K562 (cell line): ENCODE measurements at regions not wholly inside any gene's neighbourhood (a gene's known extent, or its start where the extent isn't known, plus 50 kb on each side); places are given as distances from the start of the nearest gene placed in this dataset.

Experiments
- ATAC-seq: fragments of 200-7000 bp; cut with Tn5 transposase; 3 replicates; pipeline ENCODE4 v1.9.1; 2020; ENCODE audit warnings: moderate library complexity
- BruUV-seq: library from RNA; stranded (reverse); fragments of 400-500 nt; replicated peaks from 2 replicates; lab custom pipeline; 2021; lab: Mats Ljungman, UMichigan
- CTCF ChIA-PET: fragments of 300-600 bp; formaldehyde crosslinking; extraction: SDS; loops from one replicate; lab custom pipeline; 2021; ENCODE audit warnings: low intra/inter-chr PET ratio; lab: Yijun Ruan, JAX
- POLR2A ChIA-PET: fragments of 300-600, 350-650 bp; sonication (Branson Sonifier 250); formaldehyde crosslinking; extraction: SDS; loops from one replicate; lab custom pipeline; 2021; ENCODE audit warnings: antibody characterized with exemption, inconsistent platforms; lab: Yijun Ruan, JAX
- DNase-seq, 4 experiments: peaks; one replicate each; pipeline versions ENCODE4 v3.0.0 to v3.0.0-alpha.2; 2011 to 2018; ENCODE audit warnings: low spot score in 3 of 4, mixed read lengths in 3 of 4; ENCODE audit errors: extremely low read depth in 1 of 4
- FAIRE-seq: peaks from 2 replicates; lab custom pipeline; 2011; peaks lifted over from hg19 to GRCh38; lab: Jason Lieb, UNC
- H2AFZ ChIP-seq: 2 replicates; pipeline ENCODE4 v1.6.0; 2011; ENCODE audit warnings: low read depth, low read length, control low read depth, inconsistent platforms
- H3K27ac ChIP-seq: fragments of 200-600 bp; 3 replicates; pipeline ENCODE4 v1.8.0; 2011; ENCODE audit warnings: low read depth, mild to moderate bottlenecking, control low read depth, inconsistent platforms, low read length, moderate library complexity, mixed read lengths; ENCODE audit errors: extremely low read depth
- H3K27me3 ChIP-seq, 2 experiments: fragments of 300-600 bp in 1 of 2; 2 replicates in 1 of 2; 3 replicates in 1 of 2; pipeline versions ENCODE4 v1.6.0 to v1.8.0; 2011; ENCODE audit warnings: inconsistent platforms in 2 of 2, low read length in 2 of 2, mild to moderate bottlenecking in 1 of 2, mixed read lengths in 1 of 2, moderate library complexity in 1 of 2; ENCODE audit not compliant: control insufficient read depth in 2 of 2, insufficient read depth in 2 of 2
- H3K36me3 ChIP-seq: fragments of 300-600 bp; 3 replicates; pipeline ENCODE4 v1.8.0; 2011; ENCODE audit warnings: mild to moderate bottlenecking, low read length, inconsistent platforms; ENCODE audit not compliant: control insufficient read depth, insufficient read depth
- H3K4me1 ChIP-seq, 2 experiments: fragments of 200-600 bp in 1 of 2; replicated peaks in 1 of 2; 2 replicates in 1 of 2; 3 replicates in 1 of 2; pipeline versions ENCODE4 v1.5.1 to v1.8.0; 2011; ENCODE audit warnings: inconsistent platforms in 2 of 2, low read length in 2 of 2, mild to moderate bottlenecking in 1 of 2, mixed read lengths in 1 of 2, moderate library complexity in 1 of 2; ENCODE audit not compliant: control insufficient read depth in 2 of 2, insufficient read depth in 2 of 2
- H3K4me2 ChIP-seq: 2 replicates; pipeline ENCODE4 v1.6.1; 2011; ENCODE audit warnings: low read length, control low read depth, inconsistent platforms, mixed read lengths; ENCODE audit not compliant: insufficient read depth
- H3K4me3 ChIP-seq: fragments of 200-600 bp; sonication (generic), shearing (Covaris generic); 2 replicates; pipeline ENCODE4 v1.5.1; 2016; ENCODE audit warnings: control low read depth, inconsistent platforms
- H3K79me2 ChIP-seq: fragments of 200-600 bp; 3 replicates; pipeline ENCODE4 v1.8.0; 2011; ENCODE audit warnings: low read length, inconsistent platforms; ENCODE audit not compliant: control insufficient read depth, insufficient read depth
- H3K9ac ChIP-seq, 2 experiments: 2 replicates each; pipeline versions ENCODE4 v1.6.0 to v1.6.1; 2011; ENCODE audit warnings: low read depth in 2 of 2, low read length in 2 of 2, control low read depth in 1 of 2, inconsistent platforms in 1 of 2, mild to moderate bottlenecking in 1 of 2, mixed read lengths in 1 of 2; ENCODE audit not compliant: insufficient read depth in 1 of 2
- H3K9me1 ChIP-seq: one replicate; pipeline ENCODE4 v1.6.0; 2011; ENCODE audit warnings: inconsistent platforms, mild to moderate bottlenecking, low read length, moderate library complexity; ENCODE audit not compliant: control insufficient read depth, insufficient read depth
- H3K9me3 ChIP-seq: replicated peaks from 2 replicates; pipeline ENCODE4 v1.5.1; 2011; ENCODE audit warnings: low read depth, low read length, inconsistent platforms; ENCODE audit not compliant: control insufficient read depth, insufficient read depth
- H4K20me1 ChIP-seq: replicated peaks from 2 replicates; pipeline ENCODE4 v1.6.1; 2011; ENCODE audit warnings: low read length, inconsistent platforms, mixed read lengths; ENCODE audit not compliant: control insufficient read depth, insufficient read depth
- CEBPB ChIP-seq: fragments of 450-650 bp; IDR thresholded peaks from 2 replicates; pipeline ENCODE4 v1.6.1; 2016; ENCODE audit warnings: missing genetic modification characterization, missing compliant biosample characterization
- ELF4 ChIP-seq: fragments of 450-650 bp; formaldehyde crosslinking; IDR thresholded peaks from 2 replicates; pipeline ENCODE4 v1.4.0; 2022; ENCODE audit warnings: missing genetic modification characterization
- IFI16 ChIP-seq: fragments of 250-450 bp; sonication (Bioruptor Pico); IDR thresholded peaks from 2 replicates; pipeline ENCODE4 v2.1.2; 2022; ENCODE audit warnings: mild to moderate bottlenecking, inconsistent platforms
- PCBP1 ChIP-seq: fragments of 200-400 bp; formaldehyde crosslinking; IDR thresholded peaks from 2 replicates; pipeline ENCODE4 v1.6.1; 2018; ENCODE audit warnings: mild to moderate bottlenecking, low read depth, low read length; ENCODE audit not compliant: poor library complexity, severe bottlenecking
- POU5F1 ChIP-seq: fragments of 150-350 bp; IDR thresholded peaks from 2 replicates; pipeline ENCODE4 v1.6.1; 2014; ENCODE audit warnings: borderline replicate concordance, low read length, low read depth, mild to moderate bottlenecking; ENCODE audit not compliant: partially characterized antibody
- PRPF4 ChIP-seq: fragments of 200-400 bp; formaldehyde crosslinking; IDR thresholded peaks from one replicate; pipeline ENCODE4 v1.6.1; 2017; ENCODE audit warnings: low read length, low read depth, mild to moderate bottlenecking; ENCODE audit not compliant: insufficient read depth, poor library complexity, severe bottlenecking
- STAG1 ChIP-seq: sonication (generic); formaldehyde crosslinking; IDR thresholded peaks from 2 replicates; pipeline ENCODE4 v1.5.0; 2020; ENCODE audit warnings: missing genetic modification reagents, borderline replicate concordance
- TEAD2 ChIP-seq: fragments of 450-650 bp; IDR thresholded peaks from 2 replicates; pipeline ENCODE4 v1.6.1; 2016; ENCODE audit warnings: missing genetic modification characterization, control low read depth, missing compliant biosample characterization
- ZBED1 ChIP-seq: IDR thresholded peaks from 2 replicates; pipeline ENCODE4 v1.6.1; 2014
- ZNF384 ChIP-seq: IDR thresholded peaks from 2 replicates; pipeline ENCODE4 v1.6.1; 2012; ENCODE audit warnings: low read depth, low read length, improper control_type of control experiment
- WGBS: fragments of 100-300 bp; shearing (Covaris generic); methylation state at CpG from one replicate; pipeline ENCODE4 v1.1.6; 2016; ENCODE audit warnings: low coverage, mixed read lengths; ENCODE audit not compliant: insufficient coverage; ENCODE audit errors: missing lambda C conversion rate; 5-methylcytosine and 5-hydroxymethylcytosine counted together
- in situ Hi-C: fragments of 300-500 bp; cut with MboI; formaldehyde crosslinking; loops from 4 replicates; pipeline ENCODE4 v1.15.0; 2018; ENCODE audit warnings: inconsistent platforms, mixed read lengths
- intact Hi-C: fragments of 100-400 bp; cut with micrococcal nuclease; formaldehyde crosslinking; loops from 2 replicates; pipeline ENCODE4 v1.14.2; 2022
- TF ChIP-seq, protein P1 (sequence below): fragments of 450-650 bp; formaldehyde crosslinking; IDR thresholded peaks from 2 replicates; pipeline ENCODE4 v1.4.0; 2020; ENCODE audit warnings: mild to moderate bottlenecking, moderate library complexity
- TF ChIP-seq, protein P2 (sequence below): sonication (generic); formaldehyde crosslinking; IDR thresholded peaks from 2 replicates; pipeline ENCODE4 v1.8.0; 2022; ENCODE audit warnings: mild to moderate bottlenecking, low read depth, missing genetic modification reagents

DNA sequence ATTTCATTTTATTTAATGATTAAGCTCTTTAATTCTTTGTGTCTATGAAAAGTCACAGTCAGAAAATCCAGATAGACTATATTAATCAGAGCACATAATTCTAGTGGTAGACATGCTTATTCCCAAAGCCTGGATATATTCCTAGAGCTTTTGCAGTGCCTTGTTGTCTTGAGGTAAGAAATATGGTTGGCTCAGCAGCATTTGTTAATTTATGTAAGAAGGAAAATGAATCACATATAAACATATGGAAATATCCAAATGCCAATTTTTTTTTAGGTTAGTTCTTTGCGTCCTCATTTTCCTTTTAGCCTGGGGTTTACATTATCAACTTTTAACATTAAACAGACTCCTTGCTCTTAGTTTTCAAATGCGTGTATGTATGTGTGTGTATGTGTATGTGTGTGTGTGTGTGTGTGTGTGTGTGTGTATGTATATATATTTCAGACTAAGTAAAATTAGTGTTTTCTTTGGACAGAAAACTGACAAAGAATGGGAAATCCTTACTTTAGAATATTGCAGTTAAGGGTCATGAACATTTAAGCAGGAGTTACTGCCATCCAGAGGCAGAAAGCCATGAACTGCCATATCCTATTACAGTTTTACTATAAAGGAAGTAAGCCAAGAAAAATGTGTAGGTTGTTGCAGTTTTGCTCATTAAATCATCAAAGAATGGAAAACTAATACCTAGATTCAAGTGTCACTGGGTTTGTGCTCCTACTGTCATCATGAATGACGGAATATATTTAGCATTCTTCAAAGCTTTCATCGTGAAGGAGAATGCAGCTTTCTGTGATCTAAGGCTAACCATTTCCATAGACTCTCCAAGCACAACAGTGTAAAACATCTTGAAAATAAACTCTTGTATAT, 477.1 kb upstream of the NR5A2 start:
- no peak for ATAC-seq

DNA sequence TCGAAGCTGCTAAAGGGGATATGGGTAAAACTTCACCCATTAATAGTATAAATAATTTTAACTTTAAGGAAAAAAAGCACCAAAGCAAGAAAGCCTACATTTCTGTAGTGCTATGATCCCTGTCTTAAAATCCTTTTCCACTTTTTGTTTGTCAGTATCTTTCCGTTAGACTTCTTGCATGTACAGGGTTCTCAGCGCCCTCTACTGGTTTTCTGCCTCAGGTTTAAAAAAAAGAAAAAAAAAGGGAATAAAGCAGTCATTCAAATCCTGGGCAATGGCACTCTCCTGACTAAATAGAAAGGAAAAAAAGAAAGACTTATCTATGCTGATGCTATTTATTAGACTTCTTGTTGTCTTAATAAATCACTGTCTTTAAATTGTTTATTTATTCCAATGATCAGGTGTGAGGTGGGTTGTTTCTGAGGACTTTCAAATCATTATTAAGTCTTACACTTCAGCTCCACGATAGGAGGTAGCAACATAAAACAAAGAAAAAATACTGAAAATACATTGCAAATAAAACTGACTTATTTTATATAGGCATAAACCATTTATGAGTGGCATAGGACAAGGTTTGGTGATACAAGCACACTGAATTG, 475.4 kb upstream of the NR5A2 start:
- no peaks in the 10 kb centered on the region for H3K27me3 ChIP-seq
- intact Hi-C loops (no loop called here), in situ Hi-C loops (no loop called here)
- H3K27ac ChIP-seq, result no peak overlapping the region
- peak; percentile 63 for FAIRE-seq
- no peaks in the 10 kb centered on the region for H3K36me3 ChIP-seq
- DNase-seq, result peak; percentile 14 to 41 (median 20)
- no peak overlapping the region for H3K4me3 ChIP-seq
- 0% methylated on average over 4 of the region's 4 CpGs for WGBS
- 0 out of 3 replicates have a peak, but pooled peaks have one; percentile 35 for ATAC-seq
- no peak overlapping the region for H2AFZ ChIP-seq
- no peaks in the 10 kb centered on the region for H3K9me1 ChIP-seq
- no peaks in the 10 kb centered on the region for H4K20me1 ChIP-seq
- no peaks in the 10 kb centered on the region for H3K4me1 ChIP-seq
- H3K9ac ChIP-seq, result no peak overlapping the region
- no peak overlapping the region for H3K4me2 ChIP-seq
- no TSS peak for BruUV-seq
- H3K9me3 ChIP-seq, result no peaks in the 10 kb centered on the region; the same call in 1 of the 2 replicates
- ChIA-PET CTCF (interaction anchor here (0.5 kb wide), 1 partner anchor 16 kb away, joined by 4 read pairs; no protein-coding TSS in a partner anchor), POLR2A (no interaction called here)
- H3K79me2 ChIP-seq, result no peaks in the 10 kb centered on the region
- TF ChIP-seq TEAD2 (tag) (no peak), ZNF384 (peak; percentile 80), ELF4 (no peak), CEBPB (tag) (no peak), ZBED1 (no peak), PCBP1 (no peak), IFI16 (CRISPR knock-in tag) (no peak), POU5F1 (no peak)
- TF ChIP-seq, protein P1, sequence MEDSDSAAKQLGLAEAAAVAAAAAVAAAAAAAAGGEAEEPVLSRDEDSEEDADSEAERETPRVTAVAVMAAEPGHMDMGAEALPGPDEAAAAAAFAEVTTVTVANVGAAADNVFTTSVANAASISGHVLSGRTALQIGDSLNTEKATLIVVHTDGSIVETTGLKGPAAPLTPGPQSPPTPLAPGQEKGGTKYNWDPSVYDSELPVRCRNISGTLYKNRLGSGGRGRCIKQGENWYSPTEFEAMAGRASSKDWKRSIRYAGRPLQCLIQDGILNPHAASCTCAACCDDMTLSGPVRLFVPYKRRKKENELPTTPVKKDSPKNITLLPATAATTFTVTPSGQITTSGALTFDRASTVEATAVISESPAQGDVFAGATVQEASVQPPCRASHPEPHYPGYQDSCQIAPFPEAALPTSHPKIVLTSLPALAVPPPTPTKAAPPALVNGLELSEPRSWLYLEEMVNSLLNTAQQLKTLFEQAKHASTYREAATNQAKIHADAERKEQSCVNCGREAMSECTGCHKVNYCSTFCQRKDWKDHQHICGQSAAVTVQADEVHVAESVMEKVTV (CRISPR knock-in tag), result peak; percentile 37; the same call in 1 of the 2 replicates
- TF ChIP-seq, protein P2, sequence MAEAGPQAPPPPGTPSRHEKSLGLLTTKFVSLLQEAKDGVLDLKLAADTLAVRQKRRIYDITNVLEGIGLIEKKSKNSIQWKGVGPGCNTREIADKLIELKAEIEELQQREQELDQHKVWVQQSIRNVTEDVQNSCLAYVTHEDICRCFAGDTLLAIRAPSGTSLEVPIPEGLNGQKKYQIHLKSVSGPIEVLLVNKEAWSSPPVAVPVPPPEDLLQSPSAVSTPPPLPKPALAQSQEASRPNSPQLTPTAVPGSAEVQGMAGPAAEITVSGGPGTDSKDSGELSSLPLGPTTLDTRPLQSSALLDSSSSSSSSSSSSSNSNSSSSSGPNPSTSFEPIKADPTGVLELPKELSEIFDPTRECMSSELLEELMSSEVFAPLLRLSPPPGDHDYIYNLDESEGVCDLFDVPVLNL (CRISPR knock-in tag), result no peak

More for the DNA sequence above, 477.1 kb upstream of the NR5A2 start:
- FAIRE-seq (no peak), DNase-seq (no peak)
- BruUV-seq, result no TSS peak
- Histone ChIP-seq H4K20me1 (no peaks in the 10 kb centered on the region), H3K9me1 (no peaks in the 10 kb centered on the region), H3K4me1 (no peaks in the 10 kb centered on the region), H3K4me3 (no peak overlapping the region), H3K27me3 (no peaks in the 10 kb centered on the region), H3K36me3 (no peaks in the 10 kb centered on the region), H3K4me2 (no peak overlapping the region), H2AFZ (no peak overlapping the region), H3K9ac (no peak overlapping the region), H3K79me2 (no peaks in the 10 kb centered on the region), H3K9me3 (peaks cover 2% of the 10 kb centered on the region; the same call in 1 of the 2 replicates), H3K27ac (no peak overlapping the region)
- TF ChIP-seq STAG1 (no peak), PRPF4 (no peak)
- intact Hi-C loops (no loop called here), in situ Hi-C loops (no loop called here)
- POLR2A ChIA-PET, result interaction anchor here (0.6 kb wide), 1 partner anchor 18 kb away, joined by 3 read pairs; no protein-coding TSS in a partner anchor
- 0% methylated on average over 4 of the region's 4 CpGs for WGBS
- CTCF ChIA-PET, result no interaction called here
